H1 (cell line): ENCODE measurements at regions not wholly inside any gene's neighbourhood (a gene's known extent, or its start where the extent isn't known, plus 50 kb on each side); places are given as distances from the start of the nearest gene placed in this dataset.

Experiments
- CTCF ChIA-PET: fragments of 300-600 bp; sonication (Branson Sonifier 250); formaldehyde crosslinking; loops from one replicate; lab custom pipeline; 2021; ENCODE audit not compliant: partially characterized antibody; lab: Charles Lee
- POLR2A ChIA-PET: fragments of 300-600 bp; sonication (Branson Sonifier 250); formaldehyde crosslinking; loops from one replicate; lab custom pipeline; 2021; ENCODE audit warnings: inconsistent platforms; ENCODE audit not compliant: partially characterized antibody; lab: Charles Lee
- DNase-seq, 2 experiments: peaks; one replicate each; pipeline versions ENCODE4 v3.0.0 to v3.0.0-alpha.2; 2010 to 2022; ENCODE audit warnings: low spot score in 2 of 2, low read depth in 1 of 2, mixed read lengths in 1 of 2
- FAIRE-seq: peaks from 2 replicates; lab custom pipeline; 2011; peaks lifted over from hg19 to GRCh38; lab: Jason Lieb, UNC
- H2AFZ ChIP-seq: 2 replicates; pipeline ENCODE4 v1.8.1; 2012; ENCODE audit warnings: low read length, inconsistent platforms
- H2AK5ac ChIP-seq: 2 replicates; pipeline ENCODE4 v1.6.1; 2013; ENCODE audit warnings: low read depth, low read length
- H2BK120ac ChIP-seq: replicated peaks from 2 replicates; pipeline ENCODE3; 2013; ENCODE audit warnings: low read depth, low read length, inconsistent platforms
- H2BK12ac ChIP-seq: 2 replicates; pipeline ENCODE4 v1.6.1; 2013; ENCODE audit warnings: low read depth, low read length
- H2BK15ac ChIP-seq: 2 replicates; pipeline ENCODE4 v1.6.1; 2013; ENCODE audit warnings: low read length
- H2BK20ac ChIP-seq: 2 replicates; pipeline ENCODE4 v1.6.1; 2013; ENCODE audit warnings: low read length
- H2BK5ac ChIP-seq: 2 replicates; pipeline ENCODE4 v1.6.1; 2013; ENCODE audit warnings: low read depth, low read length
- H3K14ac ChIP-seq: 2 replicates; pipeline ENCODE4 v1.6.1; 2013; ENCODE audit warnings: inconsistent platforms; ENCODE audit not compliant: insufficient read length
- H3K18ac ChIP-seq: 2 replicates; pipeline ENCODE4 v1.6.1; 2013; ENCODE audit warnings: low read length; ENCODE audit errors: extremely low read depth
- H3K23ac ChIP-seq: 2 replicates; pipeline ENCODE4 v1.6.1; 2013; ENCODE audit warnings: inconsistent platforms; ENCODE audit not compliant: insufficient read length
- H3K23me2 ChIP-seq: 2 replicates; pipeline ENCODE4 v1.6.1; 2013; ENCODE audit warnings: low read depth, low read length
- H3K27ac ChIP-seq: 2 replicates; pipeline ENCODE4 v1.6.1; 2011; ENCODE audit warnings: low read depth, low read length, inconsistent platforms
- H3K27me3 ChIP-seq, 4 experiments: replicated peaks in 1 of 4; 1 replicate in 1 of 4; 2 replicates in 3 of 4; pipeline versions ENCODE4 v1.6.1 to v1.8.1; 2011 to 2013; ENCODE audit warnings: low read length in 3 of 4, mild to moderate bottlenecking in 3 of 4, inconsistent platforms in 2 of 4, mixed read lengths in 2 of 4, moderate library complexity in 1 of 4; ENCODE audit not compliant: control insufficient read depth in 3 of 4, insufficient read depth in 3 of 4; ENCODE audit errors: extremely low read depth in 1 of 4
- H3K36me3 ChIP-seq, 4 experiments: 2 replicates each; pipeline versions ENCODE4 v1.6.1 to v1.8.1; 2011 to 2013; ENCODE audit warnings: mild to moderate bottlenecking in 4 of 4, low read length in 3 of 4, moderate library complexity in 2 of 4, control low read depth in 1 of 4, inconsistent platforms in 1 of 4; ENCODE audit not compliant: insufficient read depth in 4 of 4, control insufficient read depth in 2 of 4
- H3K4ac ChIP-seq: replicated peaks from 2 replicates; pipeline ENCODE3; 2013; ENCODE audit warnings: low read length, low read depth, mixed read lengths, inconsistent platforms; ENCODE audit not compliant: insufficient read length
- H3K4me1 ChIP-seq, 4 experiments: replicated peaks in 1 of 4; 1 replicate in 1 of 4; 2 replicates in 3 of 4; pipeline versions ENCODE4 v1.6.1 to v1.8.1; 2011 to 2013; ENCODE audit warnings: low read length in 3 of 4, inconsistent platforms in 2 of 4, mixed read lengths in 1 of 4; ENCODE audit not compliant: insufficient read depth in 4 of 4, control insufficient read depth in 3 of 4
- H3K4me2 ChIP-seq, 2 experiments: 2 replicates each; pipeline versions ENCODE4 v1.6.1 to v1.8.1; 2011 to 2013; ENCODE audit warnings: low read depth in 2 of 2, low read length in 2 of 2, control low read depth in 1 of 2, inconsistent platforms in 1 of 2, mild to moderate bottlenecking in 1 of 2; ENCODE audit not compliant: insufficient read depth in 1 of 2
- H3K4me3 ChIP-seq, 4 experiments: fragments of 200-600, 300-600 bp in 1 of 4; sonication (generic), shearing (Covaris generic), sonication (Bioruptor Twin) in 1 of 4; 2 replicates each; pipeline versions ENCODE4 v1.5.1 to v1.8.1; 2011 to 2016; ENCODE audit warnings: low read length in 4 of 4, low read depth in 3 of 4, control low read depth in 2 of 4, inconsistent platforms in 2 of 4, mild to moderate bottlenecking in 2 of 4, mixed read lengths in 1 of 4, moderate library complexity in 1 of 4; ENCODE audit not compliant: insufficient read depth in 2 of 4; ENCODE audit errors: extremely low read depth in 1 of 4
- H3K56ac ChIP-seq: replicated peaks from 2 replicates; pipeline ENCODE3; 2013; ENCODE audit warnings: low read depth, mild to moderate bottlenecking, mixed read lengths, low read length, inconsistent platforms; ENCODE audit not compliant: insufficient read length
- H3K79me1 ChIP-seq: 2 replicates; pipeline ENCODE4 v1.6.1; 2013; ENCODE audit warnings: low read depth, low read length, control low read depth
- H3K79me2 ChIP-seq, 2 experiments: 2 replicates each; pipeline versions ENCODE4 v1.6.1 to v1.8.1; 2012 to 2013; ENCODE audit warnings: low read length in 2 of 2, mild to moderate bottlenecking in 2 of 2, inconsistent platforms in 1 of 2; ENCODE audit not compliant: insufficient read depth in 2 of 2, control insufficient read depth in 1 of 2
- H3K9ac ChIP-seq, 4 experiments: replicated peaks in 1 of 4; 1 replicate in 1 of 4; 2 replicates in 3 of 4; pipeline versions ENCODE4 v1.6.1 to v1.8.1; 2011 to 2013; ENCODE audit warnings: low read depth in 3 of 4, low read length in 3 of 4, control low read depth in 2 of 4, mild to moderate bottlenecking in 2 of 4, moderate library complexity in 2 of 4, inconsistent platforms in 1 of 4; ENCODE audit errors: extremely low read depth in 1 of 4
- H3K9me3 ChIP-seq, 2 experiments: 2 replicates each; pipeline versions ENCODE4 v1.6.1 to v1.8.1; 2012 to 2013; ENCODE audit warnings: mild to moderate bottlenecking in 2 of 2, moderate library complexity in 2 of 2, control low read depth in 1 of 2, inconsistent platforms in 1 of 2, low read depth in 1 of 2, low read length in 1 of 2, mixed read lengths in 1 of 2; ENCODE audit not compliant: insufficient read depth in 2 of 2
- H4K20me1 ChIP-seq, 2 experiments: replicated peaks in 1 of 2; 2 replicates each; pipeline versions ENCODE3 to v1.8.1; 2011 to 2013; ENCODE audit warnings: inconsistent platforms in 2 of 2, low read length in 2 of 2, mild to moderate bottlenecking in 1 of 2; ENCODE audit not compliant: insufficient read depth in 2 of 2, control insufficient read depth in 1 of 2
- H4K5ac ChIP-seq: 2 replicates; pipeline ENCODE4 v1.6.1; 2013; ENCODE audit warnings: low read length, low read depth, mixed read lengths, inconsistent platforms; ENCODE audit not compliant: insufficient read length
- H4K8ac ChIP-seq: 2 replicates; pipeline ENCODE4 v1.8.0; 2013; ENCODE audit warnings: mild to moderate bottlenecking, moderate library complexity, low read length, inconsistent platforms; ENCODE audit not compliant: insufficient read depth; ENCODE audit errors: extremely low read depth
- H4K91ac ChIP-seq: replicated peaks from 2 replicates; pipeline ENCODE3; 2013; ENCODE audit warnings: low read length, mixed read lengths, inconsistent platforms; ENCODE audit not compliant: insufficient read length
- BACH1 ChIP-seq: IDR thresholded peaks from 2 replicates; pipeline ENCODE4 v1.6.1; 2012; ENCODE audit warnings: low read length, improper control_type of control experiment
- HDAC2 ChIP-seq, 2 experiments: fragments of 300-600 bp in 1 of 2; sonication (generic) in 1 of 2; IDR thresholded peaks; 2 replicates each; pipeline ENCODE4 v1.6.1; 2011 to 2012; ENCODE audit warnings: low read depth in 2 of 2, low read length in 2 of 2, mild to moderate bottlenecking in 2 of 2, moderate library complexity in 2 of 2, borderline replicate concordance in 1 of 2, inconsistent platforms in 1 of 2
- HDAC6 ChIP-seq: IDR thresholded peaks from one replicate; pipeline ENCODE4 v1.7.1; 2012; ENCODE audit warnings: low read depth, mild to moderate bottlenecking, inconsistent platforms, low read length, moderate library complexity
- JUN ChIP-seq: IDR thresholded peaks from 2 replicates; pipeline ENCODE4 v1.6.1; 2011; ENCODE audit warnings: low read depth, mild to moderate bottlenecking, improper control_type of control experiment, low read length
- KDM4A ChIP-seq: IDR thresholded peaks from one replicate; pipeline ENCODE4 v1.7.1; 2012; ENCODE audit warnings: low read depth, mild to moderate bottlenecking, moderate library complexity, low read length, inconsistent platforms; ENCODE audit not compliant: severe bottlenecking
- RFX5 ChIP-seq: IDR thresholded peaks from 2 replicates; pipeline ENCODE4 v1.6.1; 2011; ENCODE audit warnings: low read depth, low read length, improper control_type of control experiment, borderline replicate concordance
- SIX5 ChIP-seq: IDR thresholded peaks from 2 replicates; pipeline ENCODE4 v1.6.1; 2011; ENCODE audit warnings: mild to moderate bottlenecking, low read depth, low read length
- SRF ChIP-seq: IDR thresholded peaks from 2 replicates; pipeline ENCODE4 v1.6.1; 2011; ENCODE audit warnings: mild to moderate bottlenecking, low read depth, low read length, moderate library complexity
- TAF1 ChIP-seq: IDR thresholded peaks from 2 replicates; pipeline ENCODE4 v1.6.1; 2011; ENCODE audit warnings: mild to moderate bottlenecking, low read depth, low read length
- TAF7 ChIP-seq: optimal IDR thresholded peaks from 2 replicates; pipeline ENCODE3; 2011; ENCODE audit warnings: low read depth, mild to moderate bottlenecking, inconsistent platforms, low read length, moderate library complexity, borderline replicate concordance
- TCF12 ChIP-seq: IDR thresholded peaks from 2 replicates; pipeline ENCODE4 v1.6.1; 2011; ENCODE audit warnings: low read depth, mild to moderate bottlenecking, low read length
- WGBS, 2 experiments: shearing (Covaris generic) in 1 of 2; methylation state at CpG; one replicate each; pipeline versions ENCODE4 v1.1.6 to v1.1.7; 2013 to 2015; ENCODE audit warnings: low lambda C conversion rate in 2 of 2, mixed read lengths in 2 of 2, inconsistent platforms in 1 of 2, low coverage in 1 of 2, missing lambda C conversion rate in 1 of 2; ENCODE audit not compliant: insufficient replicate concordance in 2 of 2, insufficient coverage in 1 of 2, insufficient read length in 1 of 2; ENCODE audit errors: extremely low coverage in 1 of 2, missing lambda C conversion rate in 1 of 2; 5-methylcytosine and 5-hydroxymethylcytosine counted together
- TF ChIP-seq, protein P1 (sequence below): IDR thresholded peaks from 2 replicates; pipeline ENCODE4 v1.6.1; 2011; ENCODE audit warnings: low read depth, mild to moderate bottlenecking, low read length; ENCODE audit not compliant: insufficient read depth

DNA sequence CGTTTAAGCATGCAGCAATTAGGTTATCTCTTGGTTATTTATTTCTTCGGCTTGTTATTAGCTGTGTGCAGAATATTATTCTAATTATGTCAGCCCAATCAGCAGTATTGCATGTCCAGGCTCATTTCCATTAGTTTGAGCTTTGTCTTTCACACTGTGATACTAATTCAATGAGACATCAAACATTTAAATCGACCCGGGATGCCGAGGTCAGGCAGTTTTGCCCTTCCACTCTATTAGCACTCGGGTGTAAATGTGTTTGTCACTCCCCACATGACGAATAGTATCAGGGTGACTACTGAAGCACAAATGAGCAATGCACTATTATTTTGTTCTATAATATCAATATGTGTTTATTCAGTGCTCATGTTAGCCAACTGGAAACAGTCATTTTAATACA lies 170.9 kb downstream of the ANXA2 start:
- H3K23ac ChIP-seq, result no peak overlapping the region
- no peak overlapping the region for H2BK15ac ChIP-seq
- H3K36me3 ChIP-seq, result no peaks in the 10 kb centered on the region
- H4K20me1 ChIP-seq, result no peaks in the 10 kb centered on the region
- H3K79me2 ChIP-seq, result no peaks in the 10 kb centered on the region
- no peak overlapping the region for H3K4ac ChIP-seq
- no peak overlapping the region for H3K27ac ChIP-seq
- no peak overlapping the region for H2AFZ ChIP-seq
- H2BK120ac ChIP-seq, result no peak overlapping the region
- H3K4me3 ChIP-seq, result no peak overlapping the region
- H2AK5ac ChIP-seq, result no peak overlapping the region
- no peaks in the 10 kb centered on the region; the same call in 1 of the 2 replicates for H3K23me2 ChIP-seq
- H4K8ac ChIP-seq, result no peak overlapping the region
- H4K91ac ChIP-seq, result no peak overlapping the region
- no peak overlapping the region for H2BK12ac ChIP-seq
- H2BK20ac ChIP-seq, result no peak overlapping the region
- no peaks in the 10 kb centered on the region for H3K79me1 ChIP-seq
- no peak overlapping the region for H3K56ac ChIP-seq
- H3K9me3 ChIP-seq, result no peaks in the 10 kb centered on the region
- ChIA-PET CTCF (no interaction called here), POLR2A (no interaction called here)
- no peak for DNase-seq
- no peak overlapping the region for H3K4me2 ChIP-seq
- peaks cover 0 to 4% (median 0%) of the 10 kb centered on the region in 4 experiments; a peak in 1 of 7 replicates for H3K4me1 ChIP-seq
- H3K14ac ChIP-seq, result no peak overlapping the region
- H3K27me3 ChIP-seq, result no peaks in the 10 kb centered on the region
- no peak overlapping the region for H4K5ac ChIP-seq
- no peak overlapping the region for H3K9ac ChIP-seq
- H2BK5ac ChIP-seq, result no peak overlapping the region
- 86% methylated on average over 7 of the region's 7 CpGs; no CpG with 5 or more reads in 1 of the 2 experiments for WGBS, 2 experiments
- no peak overlapping the region for H3K18ac ChIP-seq
- FAIRE-seq, result no peak
- TF ChIP-seq RFX5 (no peak), HDAC6 (no peak), TAF7 (no peak), TCF12 (no peak), JUN (no peak), TAF1 (no peak), SRF (no peak), KDM4A (no peak), SIX5 (no peak), BACH1 (no peak), HDAC2 (IDR thresholded peaks at IDR 0.05; ENCODE audit: borderline replicate concordance in 1 of 2, low read depth in 2 of 2, low read length in 2 of 2) (no peak)
- TF ChIP-seq, protein P1, sequence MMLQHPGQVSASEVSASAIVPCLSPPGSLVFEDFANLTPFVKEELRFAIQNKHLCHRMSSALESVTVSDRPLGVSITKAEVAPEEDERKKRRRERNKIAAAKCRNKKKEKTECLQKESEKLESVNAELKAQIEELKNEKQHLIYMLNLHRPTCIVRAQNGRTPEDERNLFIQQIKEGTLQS, result no peak
